ENCODE measurements at regions not wholly inside any gene's neighbourhood (a gene's known extent, or its start where the extent isn't known, plus 50 kb on each side); places are given as distances from the start of the nearest gene placed in this dataset.
"Not testable (repeated sequence)": the region's sequence is repeated elsewhere in the genome, so short reads cannot be mapped to it uniquely, and the experiment has no call there.

DNA sequence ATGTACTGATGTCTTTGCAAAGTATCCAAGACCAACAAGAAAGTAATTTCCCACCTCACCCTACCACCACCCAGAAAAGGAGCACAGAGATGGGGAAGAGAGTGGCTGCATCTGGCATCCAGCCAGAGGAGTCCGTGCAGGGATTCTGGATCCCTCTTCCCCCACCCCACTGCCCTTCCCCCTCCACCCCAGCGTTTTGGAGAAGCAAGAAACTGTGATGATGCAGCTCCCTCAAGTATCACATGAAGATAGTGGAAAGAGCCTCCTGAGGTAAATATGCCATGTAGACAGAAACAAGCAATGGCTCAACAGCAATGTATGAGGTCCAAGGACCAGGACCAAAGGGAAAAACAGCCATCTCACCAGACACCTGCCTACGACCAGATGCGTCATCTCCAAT is 153.8 kb downstream of the DEPDC1B start:
- no peak for DNase-seq

GRCh38 chr5:60545551-60545950 is 154.4 kb downstream of the DEPDC1B start:
- no peak for DNase-seq

DNA sequence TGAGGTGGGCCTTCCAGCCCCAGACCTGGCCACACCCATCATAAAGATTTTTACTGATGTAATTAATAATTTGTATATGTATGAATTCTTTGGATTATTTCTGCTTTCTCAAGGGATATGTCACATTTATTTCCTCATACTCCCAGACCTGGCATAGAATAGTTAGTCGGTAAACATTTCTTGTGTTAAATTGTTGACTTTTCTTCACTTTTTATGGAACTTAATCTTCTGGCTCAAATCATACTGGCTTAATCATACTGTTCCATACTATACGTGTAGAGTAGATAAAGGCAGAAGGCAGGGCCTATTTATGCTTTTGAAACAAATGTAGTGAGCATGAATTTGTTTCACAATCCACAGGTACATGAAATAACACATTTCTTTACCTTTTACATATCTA is 155.8 kb downstream of the DEPDC1B start:
- DNase-seq: no peak

- no peak for DNase-seq
Observed at GRCh38 chr5:60541980-60542379, 158.0 kb downstream of the DEPDC1B start.

- DNase-seq: no peak
Observed at GRCh38 chr5:60540856-60541805, 158.8 kb downstream of the DEPDC1B start.

- no peak for DNase-seq
Observed at GRCh38 chr5:60538955-60539866, 160.8 kb downstream of the DEPDC1B start.

- DNase-seq: no peak
Observed at GRCh38 chr5:60538426-60538825, 161.5 kb downstream of the DEPDC1B start.

GRCh38 chr5:60535951-60536350 is 164.0 kb downstream of the DEPDC1B start:
- no peak for DNase-seq

- no peak for DNase-seq
Observed at GRCh38 chr5:60535198-60535597, 164.8 kb downstream of the DEPDC1B start.

GRCh38 chr5:60533789-60534188 is 166.2 kb downstream of the DEPDC1B start:
- no peak for DNase-seq

DNA sequence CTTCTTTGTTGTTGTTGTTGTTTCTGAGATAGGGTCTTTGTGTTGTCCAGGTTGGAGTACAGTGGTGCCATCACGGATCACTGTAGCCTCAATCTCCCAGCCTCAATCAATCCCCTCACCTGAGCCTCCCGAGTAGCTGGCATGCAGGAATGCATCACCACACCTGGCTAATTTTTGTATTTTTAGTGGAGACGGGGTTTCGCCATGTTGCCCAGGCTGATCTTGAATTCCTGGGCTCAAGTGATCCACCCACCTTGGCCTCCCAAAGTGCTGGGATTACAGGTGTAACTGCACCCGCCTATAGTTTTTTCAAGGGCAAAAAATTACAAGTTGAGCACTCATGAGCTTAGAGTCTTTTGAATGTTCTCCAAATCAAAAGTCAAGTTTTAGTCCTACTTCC is 167.2 kb downstream of the DEPDC1B start:
- DNase-seq: not testable (repeated sequence)

DNA sequence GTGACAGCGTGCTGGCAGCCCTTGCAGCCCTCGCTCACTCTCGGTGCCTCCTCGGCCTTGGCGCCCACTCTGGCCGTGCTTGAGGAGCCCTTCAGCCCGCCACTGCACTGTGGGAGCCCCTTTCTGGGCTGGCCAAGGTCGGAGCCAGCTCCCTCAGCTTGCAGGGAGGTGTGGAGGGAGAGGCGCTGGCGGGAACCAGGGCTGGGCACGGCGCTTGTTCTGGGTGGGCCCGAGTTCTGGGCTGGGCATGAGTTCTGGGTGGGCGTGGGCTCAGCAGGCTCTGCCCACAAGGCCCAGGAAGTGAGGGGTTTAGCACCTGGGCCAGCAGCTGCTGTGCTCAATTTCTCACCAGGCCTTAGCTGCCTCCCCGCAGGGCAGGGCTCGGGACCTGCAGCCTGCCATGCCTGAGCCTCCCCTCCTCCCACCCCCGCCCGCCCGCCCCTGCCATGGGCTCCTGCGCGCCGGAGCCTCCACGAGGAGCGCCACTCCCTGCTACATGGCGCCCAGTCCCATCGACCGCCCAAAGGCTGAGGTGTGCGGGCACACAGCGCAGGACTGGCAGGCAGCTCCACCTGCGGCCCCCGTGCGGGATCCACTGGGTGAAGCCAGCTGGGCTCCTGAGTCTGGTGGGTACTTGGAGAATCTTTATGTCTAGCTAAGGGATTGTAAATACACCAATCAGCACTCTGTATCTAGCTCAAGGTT is 169.7 kb downstream of the DEPDC1B start:
- not testable (repeated sequence) for DNase-seq

GRCh38 chr5:60529001-60529400 is 171.0 kb downstream of the DEPDC1B start:
- no peak for DNase-seq

DNA sequence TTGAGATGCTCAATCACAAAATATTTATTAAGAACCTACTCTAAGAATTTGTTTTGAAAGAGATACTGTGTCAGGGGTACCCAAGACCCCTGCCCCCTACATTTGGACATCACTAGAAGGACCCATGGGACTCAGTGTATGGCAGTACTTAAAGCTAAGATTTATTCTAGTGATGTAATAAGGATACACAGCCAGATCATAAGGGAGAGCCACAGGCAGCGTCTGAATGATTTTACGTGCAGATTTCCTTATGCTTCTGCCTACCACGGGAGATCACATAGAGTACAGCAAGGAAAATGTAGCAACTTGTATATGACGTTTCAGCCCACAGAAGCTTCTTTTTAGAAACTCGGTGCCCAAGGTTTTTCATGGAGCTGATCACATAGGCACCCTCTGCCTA is 172.9 kb downstream of the DEPDC1B start:
- no peak for DNase-seq

DNA sequence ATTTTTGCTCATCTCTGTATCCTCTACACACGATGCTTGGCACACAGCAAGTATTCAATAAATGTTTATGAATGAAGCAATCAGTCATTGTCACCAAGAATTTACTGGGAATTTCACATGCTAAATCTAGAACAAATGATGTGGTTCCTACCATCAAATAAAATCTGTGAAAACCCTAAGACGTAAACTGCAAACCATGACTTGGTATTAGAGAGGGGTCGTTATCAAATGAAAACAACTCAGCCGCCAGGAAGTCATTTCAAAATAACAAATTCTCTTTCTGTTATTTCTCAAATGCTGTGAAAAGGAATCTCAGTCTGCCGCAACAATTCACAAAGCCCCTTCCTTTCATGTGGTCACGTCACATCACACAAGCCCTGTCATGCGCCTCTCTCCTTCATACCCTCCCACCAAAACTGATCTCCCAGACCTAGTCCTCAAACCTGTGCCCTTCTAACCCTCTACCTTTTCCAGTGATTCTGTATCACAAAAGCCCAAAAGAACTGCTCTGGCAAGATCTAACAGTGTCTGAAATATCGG is 173.6 kb downstream of the DEPDC1B start:
- no peak for DNase-seq

- no peak for DNase-seq
Observed at GRCh38 chr5:60522292-60522905, 177.6 kb downstream of the DEPDC1B start.

- DNase-seq: no peak
Observed at GRCh38 chr5:60521376-60522291, 178.3 kb downstream of the DEPDC1B start.

DNA sequence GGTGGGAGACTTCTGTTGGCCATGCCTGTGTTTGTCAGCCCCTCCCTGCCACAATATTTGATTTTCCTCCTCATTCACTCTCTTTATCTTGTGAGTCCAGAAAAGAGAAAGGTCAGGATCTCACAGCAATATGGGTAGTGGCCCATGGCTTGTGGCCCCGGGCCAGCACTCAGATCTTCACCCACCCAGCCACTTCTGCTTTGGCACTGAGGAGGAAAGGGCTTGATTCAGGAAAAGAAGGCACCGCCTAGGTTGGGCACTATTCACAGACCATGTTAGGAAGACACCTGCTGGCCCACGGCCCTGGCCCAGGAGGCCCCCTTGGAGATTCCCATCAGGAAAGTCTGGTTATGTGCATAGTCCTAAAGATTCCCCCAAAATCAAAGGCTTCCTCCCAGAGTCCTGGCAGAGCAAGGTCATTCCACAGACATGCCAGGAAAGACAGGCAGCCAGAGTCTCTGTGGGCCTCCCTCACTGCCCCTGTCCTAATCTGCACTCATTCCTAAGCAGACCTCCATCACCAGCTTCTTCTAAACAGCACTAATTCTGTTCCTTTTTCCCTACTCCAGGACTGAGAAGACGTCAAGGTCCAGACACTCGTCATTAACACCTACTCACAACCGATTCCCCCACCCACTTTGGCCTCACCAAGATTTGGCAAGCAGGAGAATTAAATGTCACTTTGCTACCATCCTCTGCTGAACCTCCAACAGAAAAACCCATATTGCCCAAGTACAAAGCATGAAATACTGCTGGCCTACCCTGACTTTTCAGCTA is 179.3 kb downstream of the DEPDC1B start:
- no peak for DNase-seq

DNA sequence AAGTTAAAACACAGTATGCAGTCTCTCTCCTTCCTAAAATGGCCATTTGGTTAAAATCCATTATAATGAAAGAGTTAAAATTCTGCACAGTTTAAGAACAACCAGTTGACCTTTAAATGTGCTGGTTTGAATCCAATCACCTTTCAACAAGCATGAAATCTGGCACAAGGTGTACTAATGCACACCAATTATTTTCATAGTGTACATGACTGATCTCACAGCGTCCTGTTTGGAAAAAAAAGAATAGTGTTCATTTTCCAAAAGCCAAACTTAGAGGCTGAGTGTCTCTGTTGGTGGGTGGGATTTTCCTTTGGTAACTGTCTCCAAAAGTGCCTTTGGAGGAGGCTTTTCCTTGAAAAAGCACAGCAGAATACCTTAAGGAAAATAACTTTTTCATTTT is 180.6 kb downstream of the DEPDC1B start:
- no peak for DNase-seq

- DNase-seq: no peak
Observed at GRCh38 chr5:60517850-60518249, 182.1 kb downstream of the DEPDC1B start.
